VCaP (cell line): ENCODE measurements at regions not wholly inside any gene's neighbourhood (a gene's known extent, or its start where the extent isn't known, plus 50 kb on each side); places are given as distances from the start of the nearest gene placed in this dataset.

ENCODE experiments used
- H3K27ac ChIP-seq: fragments of 450-650 bp; 2 replicates; pipeline ENCODE4 v1.5.1; 2017
- CTCF ChIP-seq: fragments of 450-650 bp; conservative IDR thresholded peaks from 2 replicates; pipeline ENCODE4 v1.5.1; 2017; ENCODE audit warnings: mild to moderate bottlenecking, moderate library complexity

GRCh38 chr2:176388861-176389260 lies 119.6 kb downstream of the MTX2 start:
- no peak for TF ChIP-seq CTCF
- H3K27ac ChIP-seq = no peak overlapping the region

GRCh38 chr2:176390276-176391147 lies 121.3 kb downstream of the MTX2 start:
- H3K27ac ChIP-seq = no peak overlapping the region
- TF ChIP-seq CTCF = no peak

- no peak for TF ChIP-seq CTCF
- H3K27ac ChIP-seq = no peak overlapping the region
Observed at GRCh38 chr2:176391148-176391419, 121.8 kb downstream of the MTX2 start.

GRCh38 chr2:176392249-176392648 lies 123.0 kb downstream of the MTX2 start:
- H3K27ac ChIP-seq = no peak overlapping the region
- no peak for TF ChIP-seq CTCF

GRCh38 chr2:176392744-176393414 lies 123.6 kb downstream of the MTX2 start:
- no peak overlapping the region for H3K27ac ChIP-seq
- no peak for TF ChIP-seq CTCF

- TF ChIP-seq CTCF = no peak
- no peak overlapping the region for H3K27ac ChIP-seq
Observed at GRCh38 chr2:176395273-176395854, 126.1 kb downstream of the MTX2 start.

- no peak for TF ChIP-seq CTCF
- no peak overlapping the region for H3K27ac ChIP-seq
Observed at GRCh38 chr2:176398243-176399073, 129.2 kb downstream of the MTX2 start.
